Testis (tissue), 2 donors: ENCODE measurements at regions not wholly inside any gene's neighbourhood (a gene's known extent, or its start where the extent isn't known, plus 50 kb on each side); places are given as distances from the start of the nearest gene placed in this dataset.
"Not testable (repeated sequence)": the region's sequence is repeated elsewhere in the genome, so short reads cannot be mapped to it uniquely, and the experiment has no call there.

ENCODE experiments used
- POLR2A ChIP-seq: fragments of 450-650 bp; IDR thresholded peaks from one replicate; pipeline ENCODE4 v1.6.1; 2017; ENCODE audit warnings: antibody characterized with exemption, mild to moderate bottlenecking, moderate library complexity
- TF ChIP-seq, protein P1 (sequence below), 3 experiments: fragments of 450-650 bp in 2 of 3; fragments of 200-600 bp in 1 of 3; sonication (generic) in 1 of 3; IDR thresholded peaks; one replicate each; pipeline ENCODE4 v1.5.1; 2016 to 2019; ENCODE audit warnings: antibody characterized with exemption in 3 of 3, mild to moderate bottlenecking in 2 of 3, moderate library complexity in 1 of 3

DNA sequence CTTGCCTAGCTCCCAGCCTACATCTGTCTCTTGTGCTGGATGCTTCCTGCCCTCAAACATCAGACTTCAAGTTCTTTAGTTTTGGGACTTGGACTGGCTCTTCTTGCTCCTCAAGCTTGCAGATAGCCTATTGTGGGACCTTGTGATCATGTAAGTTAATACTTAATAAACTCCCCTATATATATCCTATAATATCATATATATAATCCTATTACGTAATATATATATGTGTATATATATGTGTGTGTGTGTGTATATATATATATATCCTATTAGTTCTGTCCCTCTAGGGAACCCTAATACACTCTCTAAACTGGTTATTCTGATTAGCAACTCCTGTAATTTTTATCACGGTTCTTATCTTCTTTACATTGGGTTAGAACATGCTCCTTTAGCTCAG, 274.9 kb upstream of the USP25 start:
- TF ChIP-seq, protein P1, sequence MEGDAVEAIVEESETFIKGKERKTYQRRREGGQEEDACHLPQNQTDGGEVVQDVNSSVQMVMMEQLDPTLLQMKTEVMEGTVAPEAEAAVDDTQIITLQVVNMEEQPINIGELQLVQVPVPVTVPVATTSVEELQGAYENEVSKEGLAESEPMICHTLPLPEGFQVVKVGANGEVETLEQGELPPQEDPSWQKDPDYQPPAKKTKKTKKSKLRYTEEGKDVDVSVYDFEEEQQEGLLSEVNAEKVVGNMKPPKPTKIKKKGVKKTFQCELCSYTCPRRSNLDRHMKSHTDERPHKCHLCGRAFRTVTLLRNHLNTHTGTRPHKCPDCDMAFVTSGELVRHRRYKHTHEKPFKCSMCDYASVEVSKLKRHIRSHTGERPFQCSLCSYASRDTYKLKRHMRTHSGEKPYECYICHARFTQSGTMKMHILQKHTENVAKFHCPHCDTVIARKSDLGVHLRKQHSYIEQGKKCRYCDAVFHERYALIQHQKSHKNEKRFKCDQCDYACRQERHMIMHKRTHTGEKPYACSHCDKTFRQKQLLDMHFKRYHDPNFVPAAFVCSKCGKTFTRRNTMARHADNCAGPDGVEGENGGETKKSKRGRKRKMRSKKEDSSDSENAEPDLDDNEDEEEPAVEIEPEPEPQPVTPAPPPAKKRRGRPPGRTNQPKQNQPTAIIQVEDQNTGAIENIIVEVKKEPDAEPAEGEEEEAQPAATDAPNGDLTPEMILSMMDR (IDR thresholded peaks at IDR 0.05) = not testable (repeated sequence)
- TF ChIP-seq POLR2A = not testable (repeated sequence)
